Pons (tissue), 1 donor: ENCODE measurements at regions not wholly inside any gene's neighbourhood (a gene's known extent, or its start where the extent isn't known, plus 50 kb on each side); places are given as distances from the start of the nearest gene placed in this dataset.

Experiments used
- DNase-seq: peaks from one replicate; pipeline ENCODE4 v3.0.0-alpha.2; 2016; ENCODE audit warnings: low spot score

DNA sequence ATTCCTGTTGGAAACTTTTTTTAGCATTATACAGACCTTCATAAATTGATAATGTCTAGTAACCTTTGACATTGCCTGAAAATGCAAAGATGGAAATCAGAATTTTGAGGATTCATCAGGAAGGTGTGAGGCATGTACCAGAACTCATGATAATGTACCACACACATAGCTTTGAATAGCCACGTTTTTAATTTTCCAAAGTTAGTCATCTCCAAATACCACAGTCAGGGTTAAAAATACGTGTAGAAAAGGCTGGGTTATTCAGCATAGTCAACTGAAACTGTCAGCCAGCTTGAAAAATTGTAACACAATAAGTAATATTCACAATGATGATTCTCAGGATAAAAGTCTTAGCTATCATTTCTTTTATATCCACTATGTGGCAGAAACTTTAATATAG lies 102.0 kb upstream of the THRB start:
- no peak for DNase-seq

GRCh38 chr3:24598695-24599470 lies 104.2 kb upstream of the THRB start:
- no peak for DNase-seq

GRCh38 chr3:24601066-24601939 lies 106.7 kb upstream of the THRB start:
- no peak for DNase-seq

- DNase-seq = no peak
Observed at GRCh38 chr3:24604215-24604614, 109.6 kb upstream of the THRB start.

- DNase-seq = no peak
Observed at GRCh38 chr3:24605511-24606028, 110.9 kb upstream of the THRB start.

DNA sequence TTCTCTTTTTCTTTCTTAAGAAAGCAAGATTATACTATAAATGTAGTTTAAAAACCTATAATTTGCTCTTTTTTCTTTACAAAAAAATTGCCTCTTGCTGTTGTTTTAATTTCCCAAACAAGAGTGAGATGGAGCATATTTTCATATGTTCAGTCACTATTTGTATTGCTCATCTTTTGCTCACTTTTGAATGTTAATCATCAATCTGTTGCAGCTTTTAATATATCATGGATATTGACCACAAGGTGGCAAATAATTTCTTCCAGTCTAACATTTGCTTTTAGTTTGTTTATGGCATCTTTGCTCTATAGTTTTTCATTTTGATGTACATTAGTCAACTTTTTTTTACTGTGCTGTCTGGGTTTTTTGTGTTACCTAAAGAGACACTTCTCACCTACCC lies 112.6 kb upstream of the THRB start:
- DNase-seq = no peak

GRCh38 chr3:24608701-24609390 lies 114.2 kb upstream of the THRB start:
- no peak for DNase-seq

DNA sequence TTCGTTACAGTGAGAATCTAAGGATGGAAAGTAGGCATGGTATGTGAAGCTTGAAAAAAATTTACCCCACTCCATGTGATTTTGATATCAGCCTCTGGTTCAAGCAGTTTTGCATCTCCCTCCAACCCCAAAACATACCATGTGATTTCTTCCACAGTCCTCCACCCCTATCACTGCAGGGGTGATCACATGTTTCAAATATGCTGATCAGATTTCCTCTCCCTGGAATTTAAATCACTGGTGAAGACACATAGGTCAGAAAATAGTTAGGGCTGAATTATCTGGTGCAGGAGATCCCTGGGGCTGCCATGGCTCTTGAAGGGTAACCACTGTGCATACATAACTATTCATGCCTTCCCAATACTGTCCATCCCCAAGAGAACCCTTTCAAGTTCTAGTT lies 119.7 kb upstream of the THRB start:
- no peak for DNase-seq

- no peak for DNase-seq
Observed at GRCh38 chr3:24615177-24615576, 120.5 kb upstream of the THRB start.

DNA sequence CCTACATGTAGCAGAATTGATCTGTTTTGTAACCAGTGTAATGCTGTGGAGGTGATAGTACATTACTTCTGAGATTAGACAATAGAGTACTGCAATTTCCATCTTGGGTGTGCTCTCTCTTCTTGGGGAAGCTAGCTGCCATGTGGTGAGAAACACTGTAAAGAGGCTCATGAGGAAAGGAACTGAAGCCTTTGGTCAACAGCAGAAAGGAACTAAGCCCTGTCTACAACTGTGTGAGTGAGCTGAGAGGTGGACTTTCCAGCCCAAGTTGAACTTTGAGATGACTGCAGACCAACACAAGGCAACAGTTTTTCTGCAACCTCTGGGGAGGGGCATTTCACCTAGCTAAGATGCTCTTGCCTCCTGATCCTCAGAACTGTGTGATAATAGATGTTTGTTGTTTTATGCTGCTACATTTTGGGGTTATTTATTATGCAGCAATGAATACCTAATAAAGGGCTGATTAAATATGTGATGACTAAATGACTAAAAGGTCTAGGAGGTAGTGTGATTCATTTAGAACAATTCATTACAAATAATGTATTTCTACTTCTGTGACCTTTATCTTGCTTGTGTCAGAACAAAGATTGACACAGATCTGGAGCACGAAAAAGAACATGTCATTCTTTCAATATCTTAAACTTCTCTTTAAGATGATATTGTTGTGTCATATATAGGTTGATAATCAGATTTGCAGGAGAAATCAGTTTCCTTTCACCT lies 121.6 kb upstream of the THRB start:
- DNase-seq = no peak

DNA sequence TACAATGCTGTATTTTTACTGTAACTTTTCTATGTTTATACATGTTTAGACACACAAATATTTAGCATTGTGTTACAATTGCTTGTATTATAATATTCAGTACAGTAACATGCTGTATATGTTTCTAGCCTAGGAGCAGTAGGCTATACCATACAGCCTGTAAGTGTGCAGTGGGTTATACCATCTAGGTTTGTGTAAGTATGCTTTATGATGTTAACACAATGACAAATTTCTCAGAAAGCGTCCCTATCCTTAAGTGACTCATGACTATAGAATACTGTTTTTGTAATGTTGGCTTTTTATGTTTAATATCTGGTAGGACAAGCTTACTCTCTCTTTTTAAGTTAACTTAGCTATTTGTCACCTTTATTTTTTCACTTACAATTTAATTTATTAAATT lies 127.5 kb upstream of the THRB start:
- no peak for DNase-seq

DNA sequence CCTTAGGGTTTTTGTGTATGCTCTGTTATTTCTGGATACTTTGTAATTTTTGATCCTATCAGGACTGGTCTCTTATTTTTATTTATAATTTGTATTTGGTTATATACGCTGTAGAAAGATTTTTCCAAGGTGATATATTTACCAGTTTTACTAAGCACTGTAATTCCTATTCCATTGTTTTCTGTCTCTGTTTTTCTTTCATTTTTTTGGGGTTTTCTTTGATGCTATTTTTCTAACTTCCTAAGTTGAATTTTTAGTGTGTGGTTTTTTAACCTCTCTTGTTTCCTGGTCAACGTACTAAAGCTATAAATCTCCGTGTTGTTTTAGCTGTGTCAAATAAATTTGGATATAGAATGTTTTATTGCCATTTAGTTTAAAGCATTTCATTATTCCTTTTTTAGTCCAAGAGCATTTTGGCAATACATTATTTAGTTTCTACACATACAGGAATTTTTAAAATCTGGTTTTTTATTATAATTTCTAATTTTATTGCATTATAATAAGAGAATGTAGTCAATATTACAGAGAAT lies 128.1 kb upstream of the THRB start:
- no peak for DNase-seq

DNA sequence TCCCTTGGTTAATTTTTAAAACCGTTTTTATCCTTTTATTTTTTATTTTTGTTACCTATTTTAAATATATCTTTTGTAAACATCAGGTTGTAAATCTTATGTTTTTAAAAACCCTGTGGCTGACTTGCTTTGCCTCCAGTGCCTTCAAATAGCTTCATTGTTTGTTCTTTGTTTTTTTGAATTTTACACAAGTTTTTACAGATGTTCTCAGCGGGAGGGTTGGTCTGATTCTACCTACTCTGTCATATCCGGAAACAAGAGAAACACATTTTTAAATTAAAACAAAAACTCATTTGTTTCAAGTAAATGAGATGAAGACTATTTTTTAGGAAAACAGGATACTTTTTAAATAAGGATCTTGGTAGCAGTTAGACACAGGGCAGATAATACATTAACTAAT lies 129.0 kb upstream of the THRB start:
- no peak for DNase-seq

DNA sequence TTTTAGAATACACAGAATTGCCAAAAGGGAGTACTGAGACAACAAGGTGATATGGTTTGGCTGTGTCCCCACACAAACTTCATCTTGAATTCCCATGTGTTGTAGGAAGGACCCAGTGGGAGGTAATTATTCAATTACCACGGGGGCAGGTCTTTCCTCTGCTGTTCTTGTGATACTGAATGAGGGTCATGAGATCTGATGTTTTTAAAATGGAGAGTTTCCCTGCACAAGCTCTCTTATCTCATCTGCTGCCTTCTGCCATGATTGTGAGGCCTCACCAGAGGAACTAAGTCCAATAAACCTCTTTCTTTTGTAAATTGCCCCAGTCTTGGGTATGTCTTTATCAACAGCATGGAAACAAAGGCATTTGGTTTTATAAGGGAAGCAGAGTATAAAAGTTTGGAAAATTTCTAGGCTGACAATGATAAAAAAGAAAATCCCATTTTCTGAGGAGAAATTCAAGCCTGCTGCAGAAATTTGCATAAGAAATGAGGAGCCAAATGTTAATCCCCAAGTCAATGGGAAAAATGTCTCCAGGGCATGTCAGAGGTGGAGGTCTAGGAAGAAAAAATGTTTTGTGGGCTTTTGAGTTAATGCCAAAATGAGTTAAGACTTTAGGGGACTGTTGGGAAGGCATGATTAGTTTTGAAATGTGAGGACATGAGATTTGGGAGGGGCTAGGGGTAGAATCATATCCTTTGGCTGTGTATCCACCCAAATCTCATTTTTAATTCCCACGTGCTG lies 130.5 kb upstream of the THRB start:
- DNase-seq = no peak

DNA sequence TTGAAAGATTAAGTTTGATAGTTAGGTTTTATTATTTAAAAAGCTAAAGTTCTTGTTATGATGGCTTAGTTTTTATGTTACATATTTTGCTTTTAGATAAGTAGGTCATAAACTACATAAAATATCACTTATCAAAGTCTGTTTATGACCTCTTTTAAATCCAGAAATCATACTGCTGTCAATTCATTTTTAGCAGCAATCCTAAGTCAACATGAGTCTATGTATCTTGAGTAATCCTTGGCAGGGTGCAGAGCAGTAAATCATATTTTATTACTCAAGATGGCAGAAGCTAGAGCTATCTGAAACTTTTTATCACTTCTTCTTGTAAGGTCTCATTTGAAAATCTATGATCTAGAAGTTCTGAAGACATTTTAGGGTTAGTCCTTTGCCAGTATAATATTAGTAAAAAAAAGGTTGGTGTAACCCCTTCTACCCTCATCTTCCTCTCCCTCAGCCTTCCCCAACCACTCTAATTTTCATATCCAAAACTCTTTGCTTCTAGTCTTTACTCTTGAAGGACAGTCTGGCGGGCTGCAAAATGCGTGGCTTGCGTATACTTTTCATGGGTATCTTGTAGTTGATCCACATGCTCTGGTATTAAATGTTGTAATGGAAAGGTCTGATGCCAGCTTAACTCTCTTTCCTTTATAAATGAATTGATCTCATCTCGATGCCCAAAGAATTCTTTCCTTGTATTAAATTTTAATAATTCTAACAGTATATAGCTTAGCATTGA lies 134.0 kb upstream of the THRB start:
- no peak for DNase-seq

GRCh38 chr3:24631481-24631880 lies 136.8 kb upstream of the THRB start:
- DNase-seq = no peak

- no peak for DNase-seq
Observed at GRCh38 chr3:24639061-24639460, 144.4 kb upstream of the THRB start.

DNA sequence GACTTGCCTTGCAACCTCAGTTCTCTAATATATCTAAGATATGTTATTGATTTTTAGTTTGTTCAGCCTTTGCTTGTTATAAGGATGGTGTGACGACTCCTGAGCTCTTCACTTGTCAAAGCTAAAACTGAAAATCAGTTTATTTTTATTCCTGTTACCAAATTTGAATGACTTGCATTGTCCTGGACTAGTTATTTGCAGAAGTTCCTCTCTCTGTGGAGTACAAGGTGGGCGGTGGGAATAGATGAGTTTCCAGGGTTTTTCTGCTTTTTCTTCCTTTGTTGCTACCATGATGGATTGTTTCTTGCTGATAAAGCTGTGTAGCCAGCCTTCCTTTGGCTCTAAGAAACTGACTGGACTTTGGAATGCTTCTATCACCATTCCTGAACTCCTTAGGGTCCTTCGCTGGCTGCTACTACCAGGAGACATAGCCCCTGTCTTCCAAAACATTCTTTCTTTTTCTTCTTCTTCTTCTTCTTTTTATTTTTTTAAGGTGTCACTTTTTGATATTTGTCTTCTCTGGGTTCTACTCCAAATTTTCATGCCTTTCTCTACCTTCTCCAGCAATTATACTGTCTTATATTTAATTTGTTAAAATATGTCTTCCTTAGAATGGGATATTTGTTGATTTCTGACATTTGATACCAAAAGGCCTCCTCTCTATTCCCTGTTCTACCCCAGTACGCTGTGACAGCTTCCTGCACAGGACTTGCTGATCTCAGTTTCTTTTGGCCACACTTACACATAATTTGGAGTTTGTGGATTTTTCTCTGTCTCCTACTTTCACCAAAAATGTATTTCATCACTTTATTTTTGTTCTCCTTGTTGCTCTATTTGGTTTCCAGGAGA lies 145.1 kb upstream of the THRB start:
- DNase-seq = no peak

GRCh38 chr3:24640330-24640877 lies 145.8 kb upstream of the THRB start:
- DNase-seq = peak; percentile 70
